ENCODE measurements at regions not wholly inside any gene's neighbourhood (a gene's known extent, or its start where the extent isn't known, plus 50 kb on each side); places are given as distances from the start of the nearest gene placed in this dataset.

DNA sequence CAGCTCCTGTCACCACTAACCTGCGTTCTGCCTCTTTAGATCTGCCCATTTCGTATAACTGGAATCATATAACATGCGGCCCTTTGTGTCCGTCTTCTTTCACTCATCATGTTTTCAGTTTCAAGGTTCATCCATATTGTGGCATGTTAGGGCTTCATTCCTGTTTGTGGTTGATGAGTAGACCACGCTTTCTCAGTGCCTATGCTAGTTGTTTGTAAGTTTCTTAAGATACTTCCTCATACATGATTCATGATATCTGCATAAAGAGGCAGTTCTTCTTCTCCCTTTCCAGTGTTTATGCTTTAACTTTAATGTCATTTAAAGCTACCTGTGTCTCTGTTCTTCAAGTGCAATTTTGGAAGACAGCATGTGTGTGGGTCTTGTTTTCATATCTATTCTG, 79.5 kb upstream of the FAM20C start (continued):
- TF ChIP-seq, protein P1, sequence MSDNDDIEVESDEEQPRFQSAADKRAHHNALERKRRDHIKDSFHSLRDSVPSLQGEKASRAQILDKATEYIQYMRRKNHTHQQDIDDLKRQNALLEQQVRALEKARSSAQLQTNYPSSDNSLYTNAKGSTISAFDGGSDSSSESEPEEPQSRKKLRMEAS (IDR thresholded peaks at IDR 0.05; ENCODE audit: low read depth): no peak
- TF ChIP-seq YY1 (IDR thresholded peaks at IDR 0.05; ENCODE audit: low read depth): no peak

DNA sequence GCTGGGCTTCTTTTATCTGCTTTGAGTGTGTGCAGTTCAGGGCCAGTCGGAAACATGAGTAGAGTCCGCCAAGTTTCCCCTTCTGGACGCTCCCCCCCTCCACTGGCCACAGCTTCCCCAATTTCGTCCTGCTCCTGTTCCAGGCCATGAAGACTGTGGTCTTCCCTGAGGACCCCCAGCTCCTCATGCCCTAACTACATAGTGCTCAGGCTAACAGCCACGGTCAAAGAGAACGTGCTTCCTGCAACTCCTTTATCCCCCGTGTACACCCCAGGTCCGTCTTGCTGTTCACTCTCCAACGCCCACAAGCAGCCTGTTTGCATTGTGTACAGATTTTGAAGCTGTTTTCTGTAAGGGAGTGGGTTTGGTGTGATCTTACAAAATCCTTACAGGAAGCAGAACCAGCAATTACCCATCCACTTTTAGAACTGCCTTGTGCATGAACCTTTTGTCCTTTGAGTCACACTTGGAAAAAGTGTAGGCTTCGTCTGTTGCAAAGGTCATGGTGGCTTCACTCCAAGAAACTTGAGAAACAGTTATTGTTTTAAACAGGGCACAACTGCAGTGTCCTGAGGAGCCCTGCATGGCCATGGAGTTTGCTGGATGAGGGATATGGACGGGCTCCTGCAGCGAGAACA, 77.0 kb upstream of the FAM20C start:
- Histone ChIP-seq H3K79me2 (ENCODE audit: insufficient read depth) (no peaks in the 10 kb centered on the region), H2AFZ (ENCODE audit: low read depth) (no peak overlapping the region), H3K4me3 (ENCODE audit: low read depth in 2 of 2, low read length in 1 of 2) (no peak overlapping the region), H3K36me3 (replicated peaks in 1 of 2; ENCODE audit: control insufficient read depth in 1 of 2, insufficient read depth in 2 of 2, low read length in 1 of 2) (no peaks in the 10 kb centered on the region), H3K27me3 (ENCODE audit: insufficient read depth) (no peaks in the 10 kb centered on the region), H3F3A (replicated peaks; ENCODE audit: insufficient read depth) (no peaks in the 10 kb centered on the region), H3K27ac (ENCODE audit: low read depth in 2 of 2, low read length in 1 of 2) (no peak overlapping the region), H3K9me2 (no peaks in the 10 kb centered on the region), H4K20me1 (ENCODE audit: insufficient read depth) (no peaks in the 10 kb centered on the region), H3K9me3 (peaks cover 23% of the 10 kb centered on the region), H3K4me2 (no peak overlapping the region), H3K4me1 (ENCODE audit: control insufficient read depth in 1 of 2, insufficient read depth in 2 of 2, low read depth in 1 of 2, low read length in 1 of 2) (no peaks in the 10 kb centered on the region; a peak in 1 of 4 replicates), H3K9ac (no peak overlapping the region)
- CTCF ChIA-PET: no interaction called here
- no peak for DNase-seq
- POLR2A ChIA-PET: no interaction called here
- TF ChIP-seq, protein P2, sequence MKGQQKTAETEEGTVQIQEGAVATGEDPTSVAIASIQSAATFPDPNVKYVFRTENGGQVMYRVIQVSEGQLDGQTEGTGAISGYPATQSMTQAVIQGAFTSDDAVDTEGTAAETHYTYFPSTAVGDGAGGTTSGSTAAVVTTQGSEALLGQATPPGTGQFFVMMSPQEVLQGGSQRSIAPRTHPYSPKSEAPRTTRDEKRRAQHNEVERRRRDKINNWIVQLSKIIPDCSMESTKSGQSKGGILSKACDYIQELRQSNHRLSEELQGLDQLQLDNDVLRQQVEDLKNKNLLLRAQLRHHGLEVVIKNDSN (IDR thresholded peaks at IDR 0.05; ENCODE audit: borderline replicate concordance, low read depth): no peak
- TF ChIP-seq TCF12 (IDR thresholded peaks at IDR 0.05) (no peak), NFIC (IDR thresholded peaks at IDR 0.05; ENCODE audit: borderline replicate concordance) (no peak), RCOR1 (IDR thresholded peaks at IDR 0.05; ENCODE audit: low read length) (no peak), GABPA (IDR thresholded peaks at IDR 0.05; ENCODE audit: low read depth) (no peak)
- TF ChIP-seq, protein P1 (IDR thresholded peaks at IDR 0.05; ENCODE audit: low read depth): no peak
- 62% methylated on average over 12 of the region's 12 CpGs for WGBS (ENCODE audit: low lambda C conversion rate)

DNA sequence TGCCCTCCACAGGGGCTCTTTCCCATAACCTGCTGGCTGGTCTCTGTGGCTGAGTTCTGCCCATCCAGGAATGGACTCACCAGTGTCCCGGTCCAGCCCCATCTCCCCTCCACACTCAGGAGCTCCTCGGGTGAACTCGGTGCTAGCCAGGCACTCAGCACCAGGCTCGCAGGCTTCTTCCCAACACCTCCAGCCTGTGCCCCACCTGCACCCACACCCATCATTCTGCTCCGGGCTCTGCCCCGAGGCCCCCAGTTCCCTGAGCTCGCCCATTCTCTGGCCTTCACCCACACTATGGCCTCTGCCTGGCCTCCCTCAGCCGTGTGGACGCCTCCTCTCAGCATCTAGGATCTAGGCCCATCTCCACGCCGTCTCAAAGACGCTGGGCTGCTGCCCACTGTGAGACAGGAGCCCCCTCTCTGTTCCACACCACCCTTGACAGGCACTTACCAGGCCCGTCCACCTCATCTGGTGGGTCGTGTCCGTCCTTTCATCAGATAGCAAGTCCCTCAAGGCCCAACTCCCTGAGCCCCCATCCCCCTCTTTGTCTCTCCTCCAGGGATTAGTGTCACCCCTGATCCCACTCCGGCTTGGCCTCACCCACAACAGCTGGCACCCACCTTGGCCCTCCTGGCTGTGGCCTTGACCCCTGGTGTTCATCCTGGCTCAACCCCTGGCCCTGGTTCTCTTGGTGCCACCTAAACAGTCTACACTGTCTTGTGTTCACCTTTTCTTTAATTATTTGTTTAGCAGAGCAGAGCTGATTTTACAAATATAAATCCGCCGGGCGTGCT, 76.0 kb upstream of the FAM20C start:
- WGBS (ENCODE audit: low lambda C conversion rate): 72% methylated on average over 19 of the region's 19 CpGs
- Histone ChIP-seq H3F3A (replicated peaks; ENCODE audit: insufficient read depth) (no peaks in the 10 kb centered on the region), H2AFZ (ENCODE audit: low read depth) (no peak overlapping the region), H3K4me1 (ENCODE audit: control insufficient read depth in 1 of 2, insufficient read depth in 2 of 2, low read depth in 1 of 2, low read length in 1 of 2) (no peaks in the 10 kb centered on the region; a peak in 1 of 4 replicates), H3K36me3 (replicated peaks in 1 of 2; ENCODE audit: control insufficient read depth in 1 of 2, insufficient read depth in 2 of 2, low read length in 1 of 2) (no peaks in the 10 kb centered on the region), H3K9ac (no peak overlapping the region), H3K4me2 (no peak overlapping the region), H3K9me3 (peaks cover 23% of the 10 kb centered on the region), H3K4me3 (ENCODE audit: low read depth in 2 of 2, low read length in 1 of 2) (no peak overlapping the region), H3K27me3 (ENCODE audit: insufficient read depth) (no peaks in the 10 kb centered on the region), H3K27ac (ENCODE audit: low read depth in 2 of 2, low read length in 1 of 2) (no peak overlapping the region), H4K20me1 (ENCODE audit: insufficient read depth) (no peaks in the 10 kb centered on the region), H3K79me2 (ENCODE audit: insufficient read depth) (no peaks in the 10 kb centered on the region), H3K9me2 (no peaks in the 10 kb centered on the region)
- TF ChIP-seq RCOR1 (IDR thresholded peaks at IDR 0.05; ENCODE audit: low read length) (no peak), CTCF (IDR thresholded peaks at IDR 0.05) (no peak), RAD21 (IDR thresholded peaks at IDR 0.05; ENCODE audit: low read length) (no peak), POLR2AphosphoS5 (IDR thresholded peaks at IDR 0.05; ENCODE audit: low read depth, low read length) (no peak), EP300 (IDR thresholded peaks at IDR 0.05; ENCODE audit: borderline replicate concordance in 1 of 2, low read depth in 1 of 2, low read length in 1 of 2) (no peak), JUND (IDR thresholded peaks at IDR 0.05) (no peak), FOXJ3 (CRISPR knock-in tag; IDR thresholded peaks at IDR 0.05) (no peak), FOSL2 (IDR thresholded peaks at IDR 0.05; ENCODE audit: borderline replicate concordance, low read depth) (no peak), EZH2phosphoT487 (IDR thresholded peaks at IDR 0.05; ENCODE audit: borderline replicate concordance, low read depth) (no peak), TCF12 (IDR thresholded peaks at IDR 0.05) (no peak), SIN3A (IDR thresholded peaks at IDR 0.05; ENCODE audit: borderline replicate concordance, low read depth, low read length) (no peak)
- TF ChIP-seq, protein P3, sequence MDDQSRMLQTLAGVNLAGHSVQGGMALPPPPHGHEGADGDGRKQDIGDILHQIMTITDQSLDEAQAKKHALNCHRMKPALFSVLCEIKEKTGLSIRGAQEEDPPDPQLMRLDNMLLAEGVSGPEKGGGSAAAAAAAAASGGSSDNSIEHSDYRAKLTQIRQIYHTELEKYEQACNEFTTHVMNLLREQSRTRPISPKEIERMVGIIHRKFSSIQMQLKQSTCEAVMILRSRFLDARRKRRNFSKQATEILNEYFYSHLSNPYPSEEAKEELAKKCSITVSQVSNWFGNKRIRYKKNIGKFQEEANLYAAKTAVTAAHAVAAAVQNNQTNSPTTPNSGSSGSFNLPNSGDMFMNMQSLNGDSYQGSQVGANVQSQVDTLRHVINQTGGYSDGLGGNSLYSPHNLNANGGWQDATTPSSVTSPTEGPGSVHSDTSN (IDR thresholded peaks at IDR 0.05): no peak
- POLR2A ChIA-PET: no interaction called here
- DNase-seq: no peak
- CTCF ChIA-PET: interaction anchor here (0.5 to 0.9 kb wide), 2 partner anchors 11 to 41 kb away, joined by 3 read pairs; no protein-coding TSS in a partner anchor
